SK-N-SH (cell line): ENCODE measurements at regions not wholly inside any gene's neighbourhood (a gene's known extent, or its start where the extent isn't known, plus 50 kb on each side); places are given as distances from the start of the nearest gene placed in this dataset.

Experiments used
- CTCF ChIA-PET: fragments of 300-600, 350-600 bp; formaldehyde crosslinking; extraction: SDS; loops from one replicate; lab custom pipeline; 2021; lab: Yijun Ruan, JAX
- POLR2A ChIA-PET: fragments of 350-600 bp; sonication (Branson Sonifier 250); formaldehyde crosslinking; extraction: SDS; loops from one replicate; lab custom pipeline; 2020; ENCODE audit warnings: antibody characterized with exemption, inconsistent platforms; lab: Yijun Ruan, JAX
- DNase-seq: peaks from one replicate; pipeline ENCODE4 v3.0.0; 2012
- H2AFZ ChIP-seq: fragments of 200-600 bp; sonication (generic); 2 replicates; pipeline ENCODE4 v1.8.1; 2016; ENCODE audit warnings: antibody characterized with exemption, mild to moderate bottlenecking, low read depth
- H3F3A ChIP-seq: fragments of 200-600 bp; sonication (generic); replicated peaks from 2 replicates; pipeline ENCODE3; 2016; ENCODE audit warnings: antibody characterized with exemption, mild to moderate bottlenecking; ENCODE audit not compliant: insufficient read depth
- H3K27ac ChIP-seq, 2 experiments: fragments of 200-500 bp in 1 of 2; fragments of 200-600 bp in 1 of 2; sonication (Bioruptor generic) in 1 of 2; sonication (generic), shearing (Covaris generic) in 1 of 2; 2 replicates each; pipeline versions ENCODE4 v1.5.1 to v1.6.1; 2014 to 2016; ENCODE audit warnings: low read depth in 2 of 2, inconsistent platforms in 1 of 2, low read length in 1 of 2, mild to moderate bottlenecking in 1 of 2, mixed read lengths in 1 of 2
- H3K27me3 ChIP-seq: fragments of 200-600 bp; sonication (generic), shearing (Covaris generic); 2 replicates; pipeline ENCODE4 v1.6.1; 2016; ENCODE audit warnings: mixed run types; ENCODE audit not compliant: insufficient read depth
- H3K36me3 ChIP-seq, 2 experiments: fragments of 200-500 bp in 1 of 2; fragments of 200-600 bp in 1 of 2; sonication (Bioruptor generic) in 1 of 2; sonication (generic) in 1 of 2; replicated peaks in 1 of 2; 2 replicates each; pipeline versions ENCODE3 to v1.5.1; 2014 to 2016; ENCODE audit warnings: low read length in 1 of 2, mild to moderate bottlenecking in 1 of 2; ENCODE audit not compliant: insufficient read depth in 2 of 2, control insufficient read depth in 1 of 2
- H3K4me1 ChIP-seq, 2 experiments: fragments of 200-500 bp in 1 of 2; fragments of 200-600 bp in 1 of 2; sonication (Bioruptor generic) in 1 of 2; sonication (generic), shearing (Covaris generic) in 1 of 2; 2 replicates each; pipeline versions ENCODE4 v1.5.1 to v1.6.1; 2014 to 2016; ENCODE audit warnings: low read depth in 1 of 2, low read length in 1 of 2, mixed run types in 1 of 2; ENCODE audit not compliant: insufficient read depth in 2 of 2, control insufficient read depth in 1 of 2
- H3K4me2 ChIP-seq: fragments of 200-600 bp; sonication (generic), shearing (Covaris generic); 2 replicates; pipeline ENCODE4 v1.6.1; 2017; ENCODE audit warnings: mixed run types
- H3K4me3 ChIP-seq, 2 experiments: fragments of 200-500 bp in 1 of 2; fragments of 200-600 bp in 1 of 2; sonication (Bioruptor generic) in 1 of 2; sonication (generic), shearing (Covaris generic) in 1 of 2; 2 replicates each; pipeline versions ENCODE4 v1.5.1 to v1.8.1; 2014 to 2016; ENCODE audit warnings: low read depth in 2 of 2, inconsistent platforms in 1 of 2, low read length in 1 of 2, mild to moderate bottlenecking in 1 of 2, mixed read lengths in 1 of 2, moderate library complexity in 1 of 2
- H3K79me2 ChIP-seq: fragments of 200-600 bp; sonication (generic); 2 replicates; pipeline ENCODE4 v1.8.1; 2017; ENCODE audit warnings: mild to moderate bottlenecking; ENCODE audit not compliant: insufficient read depth
- H3K9ac ChIP-seq: fragments of 200-600 bp; sonication (generic); 2 replicates; pipeline ENCODE4 v1.6.1; 2017; ENCODE audit warnings: mixed run types
- H3K9me2 ChIP-seq: fragments of 200-600 bp; sonication (generic); 2 replicates; pipeline ENCODE4 v1.6.1; 2017; ENCODE audit warnings: mixed run types
- H3K9me3 ChIP-seq: fragments of 200-600 bp; sonication (generic); 2 replicates; pipeline ENCODE4 v1.6.1; 2017; ENCODE audit warnings: mixed run types, mild to moderate bottlenecking, moderate library complexity
- H4K20me1 ChIP-seq: fragments of 200-600 bp; sonication (generic); 2 replicates; pipeline ENCODE4 v1.6.1; 2017; ENCODE audit warnings: mild to moderate bottlenecking, mixed run types; ENCODE audit not compliant: insufficient read depth
- CTCF ChIP-seq: fragments of 200-600 bp; sonication (generic); IDR thresholded peaks from 2 replicates; pipeline ENCODE4 v1.6.1; 2017; ENCODE audit warnings: antibody characterized with exemption, mild to moderate bottlenecking, moderate library complexity
- ELF1 ChIP-seq: IDR thresholded peaks from 2 replicates; pipeline ENCODE4 v1.4.0; 2012
- EP300 ChIP-seq, 2 experiments: IDR thresholded peaks; 2 replicates each; pipeline versions ENCODE4 v1.4.0 to v1.6.1; 2012; ENCODE audit warnings: borderline replicate concordance in 1 of 2, low read depth in 1 of 2, low read length in 1 of 2
- EZH2phosphoT487 ChIP-seq: fragments of 200-600 bp; sonication (generic); IDR thresholded peaks from 2 replicates; pipeline ENCODE4 v1.6.1; 2017; ENCODE audit warnings: low read depth, mixed run types, mild to moderate bottlenecking, antibody characterized with exemption, moderate library complexity, borderline replicate concordance
- FOXJ3 ChIP-seq: sonication (generic); formaldehyde crosslinking; IDR thresholded peaks from 2 replicates; pipeline ENCODE4 v1.5.1; 2020; ENCODE audit warnings: mild to moderate bottlenecking, missing genetic modification reagents
- IRF3 ChIP-seq: fragments of 150-350 bp; IDR thresholded peaks from 2 replicates; pipeline ENCODE4 v1.6.1; 2016; ENCODE audit warnings: mild to moderate bottlenecking, low read depth, low read length
- JUND ChIP-seq: IDR thresholded peaks from 2 replicates; pipeline ENCODE4 v1.4.0; 2012
- POLR2AphosphoS5 ChIP-seq: IDR thresholded peaks from 2 replicates; pipeline ENCODE4 v1.6.1; 2012; ENCODE audit warnings: low read depth, low read length
- RAD21 ChIP-seq: IDR thresholded peaks from 2 replicates; pipeline ENCODE4 v1.6.1; 2012; ENCODE audit warnings: mild to moderate bottlenecking, low read length
- RCOR1 ChIP-seq: fragments of 150-350 bp; IDR thresholded peaks from 2 replicates; pipeline ENCODE4 v1.6.1; 2017; ENCODE audit warnings: antibody characterized with exemption, low read length
- RXRA ChIP-seq: IDR thresholded peaks from 2 replicates; pipeline ENCODE4 v1.4.0; 2012; ENCODE audit warnings: low read depth, mild to moderate bottlenecking, borderline replicate concordance
- TAF1 ChIP-seq: IDR thresholded peaks from 2 replicates; pipeline ENCODE4 v1.6.1; 2012; ENCODE audit warnings: low read depth, mild to moderate bottlenecking, low read length, moderate library complexity, borderline replicate concordance
- TEAD4 ChIP-seq: IDR thresholded peaks from 2 replicates; pipeline ENCODE4 v1.4.0; 2012; ENCODE audit warnings: mild to moderate bottlenecking, borderline replicate concordance; ENCODE audit not compliant: insufficient read depth
- USF2 ChIP-seq: fragments of 150-350 bp; IDR thresholded peaks from 2 replicates; pipeline ENCODE4 v1.6.1; 2017; ENCODE audit warnings: antibody characterized with exemption, low read length, low read depth, borderline replicate concordance
- WGBS: methylation state at CpG from one replicate; pipeline ENCODE4 v1.1.6; 2017; ENCODE audit warnings: low lambda C conversion rate; 5-methylcytosine and 5-hydroxymethylcytosine counted together

- Histone ChIP-seq H3F3A (no peaks in the 10 kb centered on the region), H3K27ac (no peak overlapping the region), H3K9me3 (no peaks in the 10 kb centered on the region), H3K79me2 (no peaks in the 10 kb centered on the region), H4K20me1 (no peaks in the 10 kb centered on the region), H3K27me3 (no peaks in the 10 kb centered on the region), H3K4me1 (peaks cover 0 to 12% of the 10 kb centered on the region in 2 experiments; a peak in 1 of 4 replicates), H3K9ac (no peak overlapping the region), H3K36me3 (no peaks in the 10 kb centered on the region), H3K9me2 (no peaks in the 10 kb centered on the region), H3K4me2 (no peak overlapping the region), H3K4me3 (no peak overlapping the region), H2AFZ (no peak overlapping the region)
- no peak for DNase-seq
- ChIA-PET POLR2A (no interaction called here), CTCF (interaction anchor here (0.7 to 0.9 kb wide), 3 partner anchors 8 to 132 kb away, joined by 3 read pairs; no protein-coding TSS in a partner anchor)
- 48% methylated on average over 6 of the region's 6 CpGs for WGBS
- no peak for TF ChIP-seq POLR2AphosphoS5
- TF ChIP-seq EP300 (IDR thresholded peaks at IDR 0.05; ENCODE audit: borderline replicate concordance in 1 of 2, low read depth in 1 of 2, low read length in 1 of 2), result no peak
- no peak for TF ChIP-seq TAF1
- no peak for TF ChIP-seq RCOR1
- no peak for TF ChIP-seq IRF3
- TF ChIP-seq JUND, result no peak
- TF ChIP-seq FOXJ3 (CRISPR knock-in tag), result no peak
Measured at GRCh38 chr2:30371772-30372373, 75.2 kb upstream of the LCLAT1 start.

- peaks cover 0 to 12% of the 10 kb centered on the region in 2 experiments; a peak in 1 of 4 replicates for H3K4me1 ChIP-seq
- no peak overlapping the region for H2AFZ ChIP-seq
- no peaks in the 10 kb centered on the region for H3K79me2 ChIP-seq
- POLR2A ChIA-PET, result no interaction called here
- H3K36me3 ChIP-seq, result no peaks in the 10 kb centered on the region
- H3K9me3 ChIP-seq, result no peaks in the 10 kb centered on the region
- CTCF ChIA-PET, result interaction anchor here (0.7 kb wide), 1 partner anchor 133 kb away, joined by 3 read pairs; no protein-coding TSS in a partner anchor
- no peaks in the 10 kb centered on the region for H3K27me3 ChIP-seq
- H3K27ac ChIP-seq, result peak overlapping the region in 1 of 2 experiments; percentile 52; a peak in 1 of 4 replicates
- no peaks in the 10 kb centered on the region for H3K9me2 ChIP-seq
- no peaks in the 10 kb centered on the region for H3F3A ChIP-seq
- no peak overlapping the region for H3K4me2 ChIP-seq
- H3K4me3 ChIP-seq, result no peak overlapping the region
- H3K9ac ChIP-seq, result no peak overlapping the region
- H4K20me1 ChIP-seq, result no peaks in the 10 kb centered on the region
- TF ChIP-seq POLR2AphosphoS5 (no peak), IRF3 (no peak), FOXJ3 (CRISPR knock-in tag) (no peak), RXRA (no peak), RAD21 (no peak), TEAD4 (no peak), USF2 (no peak), CTCF (no peak), EZH2phosphoT487 (no peak), ELF1 (no peak)
- no peak for DNase-seq
Measured at GRCh38 chr2:30372826-30373225, 74.2 kb upstream of the LCLAT1 start.
